HepG2 (cell line): ENCODE measurements at regions not wholly inside any gene's neighbourhood (a gene's known extent, or its start where the extent isn't known, plus 50 kb on each side); places are given as distances from the start of the nearest gene placed in this dataset.

Experiments used
- CTCF ChIP-seq: sonication (generic); formaldehyde crosslinking; IDR thresholded peaks from 2 replicates; pipeline ENCODE4 v1.5.0; 2020; ENCODE audit warnings: mild to moderate bottlenecking, missing genetic modification reagents, moderate library complexity
- DZIP1 ChIP-seq: sonication (generic); formaldehyde crosslinking; IDR thresholded peaks from 2 replicates; pipeline ENCODE4 v1.5.0; 2020; ENCODE audit warnings: mild to moderate bottlenecking, missing genetic modification reagents
- HBP1 ChIP-seq: IDR thresholded peaks from 2 replicates; pipeline ENCODE4 v1.6.1; 2016; ENCODE audit warnings: low read depth, control low read depth
- NFIC ChIP-seq: IDR thresholded peaks from 2 replicates; pipeline ENCODE4 v1.6.1; 2012; ENCODE audit warnings: mild to moderate bottlenecking, low read length, inconsistent platforms
- NFYB ChIP-seq: sonication (generic); formaldehyde crosslinking; IDR thresholded peaks from 2 replicates; pipeline ENCODE4 v1.4.0; 2020; ENCODE audit warnings: missing genetic modification reagents
- RFX1 ChIP-seq: fragments of 450-650 bp; IDR thresholded peaks from 2 replicates; pipeline ENCODE4 v1.6.1; 2017
- ZBTB40 ChIP-seq, 2 experiments: fragments of 450-650 bp in 1 of 2; sonication (generic) in 1 of 2; formaldehyde crosslinking in 1 of 2; IDR thresholded peaks; 2 replicates each; pipeline versions ENCODE4 v1.6.1 to v1.8.0; 2016 to 2022; ENCODE audit warnings: antibody characterized with exemption in 1 of 2, mild to moderate bottlenecking in 1 of 2, missing genetic modification reagents in 1 of 2
- ZSCAN29 ChIP-seq: sonication (generic); formaldehyde crosslinking; conservative IDR thresholded peaks from 2 replicates; pipeline ENCODE4 v1.4.0; 2020; ENCODE audit warnings: mild to moderate bottlenecking, missing genetic modification reagents
- TF ChIP-seq, protein P1 (sequence below): sonication (generic); formaldehyde crosslinking; conservative IDR thresholded peaks from 2 replicates; pipeline ENCODE4 v1.4.0; 2020; ENCODE audit warnings: mild to moderate bottlenecking, missing genetic modification reagents, moderate library complexity

- no peak for TF ChIP-seq ZBTB40 (IDR thresholded peaks at IDR 0.05)
- no peak for TF ChIP-seq ZBTB40 (CRISPR knock-in tag; IDR thresholded peaks at IDR 0.05)
- no peak for TF ChIP-seq ZSCAN29
- TF ChIP-seq NFIC = no peak
- no peak for TF ChIP-seq NFYB (CRISPR knock-in tag)
- TF ChIP-seq, protein P1, sequence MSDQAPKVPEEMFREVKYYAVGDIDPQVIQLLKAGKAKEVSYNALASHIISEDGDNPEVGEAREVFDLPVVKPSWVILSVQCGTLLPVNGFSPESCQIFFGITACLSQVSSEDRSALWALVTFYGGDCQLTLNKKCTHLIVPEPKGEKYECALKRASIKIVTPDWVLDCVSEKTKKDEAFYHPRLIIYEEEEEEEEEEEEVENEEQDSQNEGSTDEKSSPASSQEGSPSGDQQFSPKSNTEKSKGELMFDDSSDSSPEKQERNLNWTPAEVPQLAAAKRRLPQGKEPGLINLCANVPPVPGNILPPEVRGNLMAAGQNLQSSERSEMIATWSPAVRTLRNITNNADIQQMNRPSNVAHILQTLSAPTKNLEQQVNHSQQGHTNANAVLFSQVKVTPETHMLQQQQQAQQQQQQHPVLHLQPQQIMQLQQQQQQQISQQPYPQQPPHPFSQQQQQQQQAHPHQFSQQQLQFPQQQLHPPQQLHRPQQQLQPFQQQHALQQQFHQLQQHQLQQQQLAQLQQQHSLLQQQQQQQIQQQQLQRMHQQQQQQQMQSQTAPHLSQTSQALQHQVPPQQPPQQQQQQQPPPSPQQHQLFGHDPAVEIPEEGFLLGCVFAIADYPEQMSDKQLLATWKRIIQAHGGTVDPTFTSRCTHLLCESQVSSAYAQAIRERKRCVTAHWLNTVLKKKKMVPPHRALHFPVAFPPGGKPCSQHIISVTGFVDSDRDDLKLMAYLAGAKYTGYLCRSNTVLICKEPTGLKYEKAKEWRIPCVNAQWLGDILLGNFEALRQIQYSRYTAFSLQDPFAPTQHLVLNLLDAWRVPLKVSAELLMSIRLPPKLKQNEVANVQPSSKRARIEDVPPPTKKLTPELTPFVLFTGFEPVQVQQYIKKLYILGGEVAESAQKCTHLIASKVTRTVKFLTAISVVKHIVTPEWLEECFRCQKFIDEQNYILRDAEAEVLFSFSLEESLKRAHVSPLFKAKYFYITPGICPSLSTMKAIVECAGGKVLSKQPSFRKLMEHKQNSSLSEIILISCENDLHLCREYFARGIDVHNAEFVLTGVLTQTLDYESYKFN (CRISPR knock-in tag) = no peak
- no peak for TF ChIP-seq DZIP1 (CRISPR knock-in tag)
- TF ChIP-seq HBP1 (CRISPR knock-in tag) = no peak
- no peak for TF ChIP-seq CTCF (CRISPR knock-in tag)
- no peak for TF ChIP-seq RFX1
These were observed 762.6 kb downstream of the BRINP1 start for GRCh38 chr9:118606668-118607067.
